Dermis microvascular lymphatic vessel endothelial cell (primary cell): ENCODE measurements at regions not wholly inside any gene's neighbourhood (a gene's known extent, or its start where the extent isn't known, plus 50 kb on each side); places are given as distances from the start of the nearest gene placed in this dataset.
"Not testable (repeated sequence)": the region's sequence is repeated elsewhere in the genome, so short reads cannot be mapped to it uniquely, and the experiment has no call there.

Experiments used
- DNase-seq, 2 donors: peaks; one replicate each; pipeline versions ENCODE4 v3.0.0 to v3.0.0-alpha.2; 2010; ENCODE audit warnings: low read depth in 2 of 2

DNA sequence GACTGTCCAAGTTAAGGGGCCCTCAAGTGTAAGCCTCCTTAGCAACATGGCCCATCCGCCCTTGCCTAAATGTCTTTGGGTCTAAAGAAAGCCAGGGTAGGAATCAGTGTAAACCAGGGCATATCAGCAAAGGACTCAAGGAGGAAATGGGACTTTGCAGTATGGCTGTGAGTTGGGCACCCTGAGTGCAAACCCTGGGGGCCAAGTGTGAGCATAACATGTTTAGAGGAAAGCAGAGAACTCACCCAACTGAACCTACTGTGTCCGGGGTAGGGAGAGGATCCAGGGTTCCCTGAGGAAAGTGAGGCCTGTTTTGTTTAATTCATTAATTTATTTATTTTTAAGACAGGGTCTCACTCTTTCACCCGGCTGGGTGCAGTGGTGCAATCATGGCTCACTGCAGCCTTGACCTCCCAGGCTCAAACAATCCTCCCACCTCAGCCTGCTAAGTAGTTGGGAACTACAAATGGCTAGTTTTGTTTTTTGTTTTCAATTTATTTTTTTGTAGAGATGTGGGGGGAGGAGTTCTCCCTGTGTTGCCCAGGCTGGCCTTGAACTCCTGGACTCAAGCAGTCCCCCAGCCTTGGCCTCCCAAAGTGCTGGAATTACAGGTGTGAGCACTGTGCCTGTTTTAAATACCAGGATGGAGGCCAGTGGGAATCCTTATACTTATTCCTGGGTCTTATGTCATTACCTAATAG, 51.0 kb upstream of the ACTR3 start:
- DNase-seq, result no peak

DNA sequence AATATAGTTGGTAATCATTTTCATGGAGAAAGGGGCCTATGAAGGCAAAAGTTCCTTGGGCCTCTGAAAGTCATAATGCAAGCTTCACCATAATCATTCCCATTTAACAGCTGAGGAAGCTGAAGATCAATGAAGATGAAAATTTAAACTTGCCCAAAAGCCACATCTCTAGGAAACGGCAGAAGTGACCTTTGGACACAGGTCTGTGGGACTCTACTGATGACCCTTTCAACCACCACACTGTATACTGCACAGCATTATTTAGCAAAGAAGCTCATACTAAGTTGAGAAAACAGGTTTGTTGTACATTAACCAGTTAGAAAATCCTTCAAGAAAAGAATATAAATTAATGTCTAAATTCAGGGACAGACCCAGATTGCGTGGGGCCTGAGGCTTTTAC, 51.6 kb upstream of the ACTR3 start:
- DNase-seq, result no peak

DNA sequence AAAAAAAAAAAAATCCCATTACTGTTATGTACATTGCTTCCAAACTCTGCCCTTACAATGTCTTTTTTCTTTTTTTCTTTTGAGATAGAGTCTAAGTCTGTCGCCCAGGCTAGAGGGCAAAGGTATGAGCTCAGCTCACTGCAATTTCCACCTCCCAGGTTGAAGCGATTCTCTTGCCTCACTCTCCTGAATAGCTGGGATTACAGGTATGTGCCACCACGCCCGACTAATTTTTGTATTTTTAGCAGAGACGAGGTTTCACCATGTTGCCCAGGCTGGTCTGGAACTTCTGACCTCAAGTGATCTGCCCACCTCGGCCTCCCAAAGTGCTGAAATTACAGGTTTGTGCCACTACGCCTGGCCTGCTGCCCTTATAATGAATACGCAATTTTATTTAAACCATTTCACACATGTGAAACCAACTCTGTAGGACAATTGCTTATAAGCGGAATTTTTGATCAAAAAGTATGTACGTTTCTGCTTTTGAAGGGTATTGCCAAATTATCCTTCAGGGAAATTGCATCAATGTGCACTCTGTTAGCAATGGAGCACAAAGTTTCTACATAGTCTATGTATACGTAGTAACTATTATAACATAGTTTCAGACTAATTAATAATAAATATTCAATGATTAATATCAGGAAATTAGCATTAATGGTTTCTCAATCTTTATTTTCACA, 55.7 kb upstream of the ACTR3 start:
- no peak for DNase-seq

DNA sequence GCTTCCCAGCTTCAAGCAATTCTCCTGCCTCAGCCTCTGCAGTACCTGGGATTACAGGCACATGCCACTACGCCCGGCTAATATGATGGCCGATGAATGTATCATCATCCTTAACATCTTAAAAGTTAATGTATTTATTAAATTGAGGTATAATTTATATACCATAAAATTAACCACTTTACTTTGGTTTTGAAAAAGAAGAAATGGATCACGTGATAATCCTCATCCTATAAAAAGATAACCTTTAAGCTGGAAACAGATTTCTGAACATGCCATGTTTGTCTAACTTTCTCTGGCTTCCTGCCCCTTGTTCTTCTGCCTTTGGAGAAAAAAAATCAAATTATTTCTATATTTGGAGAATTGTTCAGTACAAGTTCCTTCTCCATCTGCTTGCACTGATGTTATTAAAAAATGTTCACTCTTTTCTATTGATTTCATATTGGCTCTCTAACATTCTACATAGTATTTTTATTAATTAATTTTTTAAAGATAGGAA, 57.0 kb upstream of the ACTR3 start:
- DNase-seq, result no peak

DNA sequence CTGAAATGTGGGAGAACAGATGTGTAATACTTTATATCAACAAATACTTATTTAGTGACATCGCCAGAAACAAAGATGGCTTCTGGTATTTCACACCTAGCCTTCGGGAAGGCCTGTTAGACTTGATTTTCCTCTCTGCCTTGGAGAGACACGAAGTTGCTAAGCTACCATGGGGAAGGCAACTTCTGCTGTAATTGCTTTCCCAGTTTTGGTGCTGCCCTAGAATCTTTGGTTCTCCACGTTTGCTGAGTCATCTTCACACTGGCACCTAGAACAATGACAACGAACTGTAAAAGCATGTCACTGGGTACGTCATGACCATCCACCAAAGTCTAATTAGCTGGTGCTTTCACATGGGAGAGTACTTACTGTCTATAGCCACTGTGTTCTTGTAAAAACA, 58.7 kb upstream of the ACTR3 start:
- no peak for DNase-seq

DNA sequence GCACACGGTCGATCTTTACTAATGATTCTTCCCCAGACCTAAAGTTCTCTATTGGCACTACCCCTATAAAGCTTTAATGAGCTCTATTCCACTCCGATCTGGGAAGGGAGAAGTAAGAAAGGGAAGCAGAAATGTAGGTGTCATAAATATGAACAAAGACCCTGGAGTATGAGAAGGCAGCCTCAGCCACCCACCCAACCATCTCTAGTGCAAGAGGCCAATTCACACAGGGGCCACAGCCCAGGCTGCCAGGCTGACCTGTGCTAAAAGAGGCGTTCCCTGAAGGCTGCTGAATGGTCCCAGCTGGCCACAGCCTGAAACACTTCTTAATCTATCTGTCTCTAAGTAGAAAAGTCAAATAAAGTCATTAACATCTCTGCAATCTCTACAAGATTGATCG, 60.1 kb upstream of the ACTR3 start:
- DNase-seq, result no peak

DNA sequence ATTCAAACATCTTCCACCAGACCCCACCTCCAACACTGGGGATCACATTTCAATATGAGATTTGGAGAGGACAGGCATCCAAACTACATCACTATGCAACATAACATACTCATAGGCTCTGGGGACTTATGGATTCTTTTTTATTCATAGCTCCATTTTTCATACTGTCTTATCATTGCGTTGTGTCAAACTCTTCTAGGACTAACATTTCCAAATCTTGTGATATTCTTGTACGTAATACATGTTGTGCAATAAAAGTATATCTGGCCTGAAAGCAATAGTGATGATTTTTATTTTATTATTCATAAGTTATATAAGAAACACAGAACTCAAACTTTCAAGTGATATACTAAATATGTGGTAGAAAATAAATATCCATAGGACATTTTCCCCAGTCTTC, 60.6 kb upstream of the ACTR3 start:
- DNase-seq, result no peak

DNA sequence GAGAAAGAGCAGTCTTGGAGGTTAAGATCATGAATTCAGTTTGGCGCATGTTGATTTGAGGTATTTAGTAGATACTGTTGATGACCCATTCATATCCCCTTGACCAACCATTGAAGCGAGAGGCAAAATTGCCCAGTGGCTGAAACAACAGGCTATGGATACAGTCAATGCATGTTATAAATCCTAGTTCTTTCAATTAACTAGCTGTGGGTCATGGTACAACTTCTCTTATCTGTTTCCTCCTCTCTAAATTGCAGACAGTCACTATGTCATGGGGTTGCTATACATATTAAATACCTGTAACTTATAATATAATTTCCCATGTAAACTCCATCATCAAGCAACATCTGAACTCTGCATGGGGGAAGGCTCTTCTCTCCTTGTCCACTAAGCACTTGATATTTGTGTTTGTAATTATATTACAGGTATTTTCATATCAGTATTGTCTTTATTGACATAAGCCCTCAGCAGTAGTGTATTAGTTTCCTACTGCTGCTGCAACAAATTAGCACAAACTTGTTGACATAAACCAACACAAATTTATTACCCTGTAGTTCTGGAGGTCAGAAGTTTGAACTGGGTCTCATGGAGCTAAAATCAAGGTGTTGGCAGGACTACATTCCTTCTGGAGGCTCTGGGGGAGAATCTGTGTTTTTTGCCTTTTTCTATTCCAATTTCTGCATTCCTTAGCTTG, 61.7 kb upstream of the ACTR3 start:
- no peak for DNase-seq

DNA sequence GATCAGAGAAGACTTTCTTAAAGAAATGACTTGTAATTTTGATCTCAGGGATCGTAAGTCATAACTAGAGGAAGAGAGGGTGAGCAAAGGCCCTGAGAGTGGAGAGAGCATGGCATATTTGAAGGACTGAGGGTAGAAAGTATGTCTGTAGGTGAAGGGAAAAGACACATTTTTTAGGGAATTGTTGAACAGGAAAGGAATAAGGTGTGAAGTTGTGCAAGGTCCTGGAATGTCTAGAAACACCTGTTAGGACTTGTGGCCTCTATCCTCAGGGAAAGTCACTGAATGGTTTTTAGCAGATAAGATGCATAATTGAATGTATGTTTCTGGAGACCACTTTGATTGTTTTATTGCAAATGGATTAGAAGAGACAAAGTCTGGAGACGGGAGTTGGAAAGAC, 62.5 kb upstream of the ACTR3 start:
- DNase-seq, result no peak

DNA sequence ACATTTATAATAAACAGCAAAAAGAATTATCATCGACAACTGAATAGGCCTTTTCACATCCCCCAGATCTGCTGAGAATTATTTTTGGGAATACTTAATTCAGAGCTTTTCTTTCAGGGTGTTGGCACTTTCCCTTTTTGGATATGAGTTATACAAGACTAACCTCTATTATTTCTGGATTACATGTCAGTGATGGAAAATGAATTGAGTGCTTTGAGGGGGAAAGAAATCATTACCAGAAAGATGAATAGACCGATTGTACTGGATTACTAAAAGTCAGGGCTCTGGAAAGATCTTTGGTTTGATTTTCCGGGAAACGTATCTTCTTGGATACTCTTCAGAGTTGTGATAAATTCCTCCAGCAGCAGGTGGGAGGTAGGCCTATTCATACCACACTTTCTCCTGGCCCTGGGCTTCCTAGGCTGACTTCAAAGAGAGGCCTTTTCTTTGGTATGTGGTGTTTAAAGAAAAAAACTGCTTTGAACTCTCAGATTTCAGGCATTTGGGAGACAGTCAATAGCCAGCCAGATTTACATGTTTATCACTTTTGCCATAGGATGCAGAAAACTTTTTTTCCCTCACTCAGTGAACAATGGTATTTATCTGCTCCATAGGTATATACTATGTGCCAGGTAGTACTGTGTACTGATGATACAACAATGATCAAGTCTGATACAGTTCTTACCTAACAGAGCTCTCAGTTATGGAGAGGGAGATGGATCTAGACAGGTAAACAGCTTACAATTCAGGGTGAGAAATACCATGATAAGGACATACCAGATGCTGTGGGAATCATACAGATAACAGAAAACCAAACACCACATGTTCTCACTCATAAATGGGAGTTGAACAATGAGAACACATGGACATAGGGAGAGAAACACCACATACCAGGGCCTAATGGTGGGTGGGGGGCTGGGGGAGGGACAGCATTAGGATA, 63.3 kb upstream of the ACTR3 start:
- no peak for DNase-seq

DNA sequence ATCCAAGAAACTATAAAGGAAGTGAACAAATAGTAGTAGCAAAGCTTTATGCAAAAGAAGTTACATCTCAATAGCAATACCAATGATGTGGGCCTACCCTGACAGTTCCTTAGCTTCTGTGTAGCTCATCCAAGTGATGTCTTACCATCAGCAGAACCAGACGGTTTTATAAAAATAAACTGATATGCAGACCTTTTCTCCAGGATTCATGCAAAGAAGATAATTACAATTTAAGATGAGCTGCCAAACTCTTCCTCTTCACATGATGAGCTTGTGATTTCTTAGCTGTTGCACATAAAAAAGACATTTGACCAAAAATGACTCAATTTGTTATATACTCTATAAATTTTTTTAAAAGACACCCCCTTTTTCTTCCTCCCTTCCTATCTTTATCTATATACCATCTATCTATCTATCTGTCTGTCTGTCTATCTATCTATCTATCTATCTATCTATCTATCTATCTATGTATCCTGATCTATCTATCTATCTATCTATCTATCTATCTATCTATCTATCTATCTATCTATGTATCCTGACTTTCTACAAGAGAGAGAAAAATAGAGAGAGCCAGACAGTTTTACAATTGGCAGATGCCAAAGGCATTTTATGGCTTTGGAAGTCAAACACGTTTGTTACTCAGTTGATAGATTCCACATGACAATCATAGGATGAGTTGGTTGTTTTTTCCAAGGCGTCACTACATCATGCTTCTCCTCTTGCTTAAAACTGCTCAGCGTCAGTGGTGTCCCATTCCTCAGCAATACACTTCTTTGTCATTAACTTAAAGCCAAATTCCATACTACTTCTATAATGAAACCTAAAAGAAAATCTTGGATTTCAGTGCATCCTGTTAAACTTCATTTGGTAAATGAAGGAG, 65.9 kb upstream of the ACTR3 start:
- DNase-seq, result no peak

DNA sequence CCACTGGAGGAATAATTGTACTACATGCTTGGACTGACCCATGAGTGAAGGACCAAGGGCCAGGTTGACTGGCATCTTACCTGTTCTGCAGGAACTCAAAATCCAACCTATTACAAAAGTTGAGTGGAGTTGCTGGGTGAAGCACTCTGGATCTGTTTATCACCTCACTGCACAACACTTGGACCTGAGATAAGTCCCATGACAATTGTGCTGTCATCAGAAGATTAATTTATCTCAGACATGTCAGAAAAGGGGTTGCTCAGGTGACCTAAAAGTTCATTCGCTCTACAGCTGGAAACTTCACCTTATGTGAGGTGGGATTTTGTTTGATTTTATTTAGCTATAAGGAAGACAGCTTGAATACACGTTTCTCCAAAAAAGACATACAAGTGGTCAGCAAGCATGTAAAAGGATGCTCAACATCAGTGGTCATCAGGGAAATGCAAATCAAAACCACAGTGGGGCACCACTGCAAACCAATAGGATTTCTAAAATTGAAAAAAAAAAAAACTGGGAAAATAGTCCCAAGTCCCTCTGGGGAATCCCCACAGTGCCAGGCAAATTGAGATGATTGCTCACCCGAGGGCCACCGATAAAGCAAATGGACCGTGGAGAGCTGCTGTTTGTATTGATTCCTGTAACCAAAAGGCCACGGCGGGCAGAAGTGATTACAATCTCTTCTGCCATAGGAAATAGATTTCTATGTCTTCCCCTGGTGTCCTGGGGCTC, 65.8 kb upstream of the SLC35F5 start:
- no peak for DNase-seq

DNA sequence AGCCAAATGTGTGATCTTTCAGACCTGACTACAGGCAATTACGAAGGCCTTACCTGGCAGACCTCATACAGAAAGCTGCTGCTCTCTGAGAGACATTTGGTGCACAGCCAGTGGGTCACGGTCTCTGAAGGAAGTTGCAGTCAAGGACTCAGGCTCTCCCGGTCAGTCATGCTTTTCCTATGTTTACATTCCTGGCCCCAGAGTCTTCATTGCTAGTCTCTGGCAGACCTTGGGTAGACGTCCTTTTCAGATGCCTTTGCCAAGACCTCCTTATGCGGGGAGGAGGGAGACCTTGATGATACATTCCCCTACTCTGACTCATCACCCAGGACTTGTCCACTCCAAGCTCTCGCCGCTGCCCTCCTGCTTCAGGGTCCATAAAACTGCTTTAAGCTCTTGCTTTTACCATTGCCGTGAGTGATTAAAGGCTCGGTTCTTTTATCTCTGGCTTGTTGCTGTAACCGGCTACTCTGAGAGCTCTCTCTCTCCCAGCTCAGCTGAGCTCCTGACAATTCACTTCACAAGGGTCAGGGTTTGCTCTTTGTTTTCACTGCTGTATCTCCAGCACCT, 62.0 kb upstream of the SLC35F5 start:
- DNase-seq, result peak in 1 of 2 donors; percentile 83

DNA sequence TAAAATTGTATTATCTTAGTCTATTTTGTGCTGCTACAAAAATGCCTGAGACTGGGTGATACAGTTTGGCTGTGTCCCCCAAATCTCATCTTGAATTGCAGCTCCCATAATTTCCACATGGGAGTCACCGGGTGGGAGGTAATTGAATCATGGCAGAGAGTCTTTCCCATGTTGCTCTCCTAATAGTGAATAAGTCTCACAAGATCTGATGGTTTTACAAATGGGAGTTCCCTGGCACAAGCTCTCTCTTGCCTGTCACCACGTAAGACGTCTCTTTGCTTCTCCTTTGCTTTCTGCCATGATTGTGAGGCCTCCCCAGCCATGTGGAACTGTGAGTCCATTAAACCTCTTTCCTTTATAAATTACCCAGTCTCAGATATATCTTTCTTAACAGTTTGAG, 57.0 kb upstream of the SLC35F5 start:
- DNase-seq, result not testable (repeated sequence)

DNA sequence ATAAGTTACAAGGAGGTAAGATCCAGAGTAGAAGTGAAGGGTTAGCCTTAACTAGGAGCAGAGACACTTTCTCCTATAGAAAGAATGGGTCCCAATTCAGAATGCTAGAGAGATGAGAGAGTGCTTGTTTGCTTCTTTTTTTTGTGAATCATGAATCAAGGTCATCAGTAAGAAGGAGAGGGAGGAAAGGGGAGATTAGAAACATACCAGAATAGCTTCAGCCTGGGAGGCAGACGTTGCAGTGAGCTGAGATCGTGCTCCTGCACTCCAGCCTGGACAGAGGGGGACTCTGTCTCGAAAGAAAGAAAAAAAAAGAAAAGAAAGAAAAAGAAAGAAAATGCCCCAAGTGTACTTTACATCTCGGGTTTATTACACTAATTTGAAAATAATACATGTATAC, 55.8 kb upstream of the SLC35F5 start:
- no peak for DNase-seq

DNA sequence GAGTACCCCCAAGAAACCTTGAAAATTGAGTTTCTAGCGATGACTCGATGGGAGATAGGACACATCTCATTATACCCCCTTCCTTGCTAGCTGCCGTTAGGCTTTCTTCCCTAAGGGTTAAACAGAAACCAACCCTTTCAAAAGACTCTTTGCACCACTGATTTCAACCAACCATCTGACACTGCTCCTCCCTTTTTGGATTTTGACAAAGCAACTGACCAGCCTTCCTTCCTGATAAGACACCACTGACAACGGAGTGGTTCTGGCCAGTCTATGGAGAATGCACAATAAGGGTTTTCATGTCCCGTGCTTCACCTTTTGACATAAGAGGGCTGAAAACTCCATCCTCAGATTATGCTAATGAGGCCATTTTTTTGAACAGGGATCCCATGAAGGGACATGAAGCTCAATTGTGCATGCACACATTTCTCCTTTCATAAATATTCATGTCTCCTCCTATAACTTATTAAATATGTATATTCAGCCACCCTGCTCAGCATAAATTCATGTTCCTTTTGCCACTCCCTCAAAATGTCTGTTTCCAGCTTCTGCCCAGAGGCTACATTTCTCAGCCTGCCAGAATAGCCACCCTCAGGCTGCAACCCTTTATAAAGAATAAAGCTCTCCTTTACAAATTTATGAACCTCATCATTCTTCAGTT, 52.8 kb upstream of the SLC35F5 start:
- no peak for DNase-seq

DNA sequence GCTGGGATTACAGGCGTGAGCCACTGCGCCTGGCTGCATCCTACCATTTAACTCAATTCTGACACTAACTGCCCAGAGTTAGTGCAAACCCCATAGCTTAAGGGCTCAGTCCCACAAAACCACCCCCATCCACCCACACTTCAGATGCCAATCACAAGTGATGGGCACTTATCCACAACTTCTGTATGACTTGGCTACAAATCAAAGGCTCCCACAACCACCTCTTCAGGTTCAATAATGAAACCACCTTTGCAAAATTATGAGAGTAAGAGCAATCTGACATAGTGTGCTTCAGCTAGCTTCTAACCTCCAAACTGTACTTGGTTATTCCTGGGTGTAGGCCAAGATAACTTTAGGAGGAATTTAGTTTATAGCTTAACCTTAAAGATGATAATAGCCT, 51.3 kb upstream of the SLC35F5 start:
- DNase-seq, result no peak

DNA sequence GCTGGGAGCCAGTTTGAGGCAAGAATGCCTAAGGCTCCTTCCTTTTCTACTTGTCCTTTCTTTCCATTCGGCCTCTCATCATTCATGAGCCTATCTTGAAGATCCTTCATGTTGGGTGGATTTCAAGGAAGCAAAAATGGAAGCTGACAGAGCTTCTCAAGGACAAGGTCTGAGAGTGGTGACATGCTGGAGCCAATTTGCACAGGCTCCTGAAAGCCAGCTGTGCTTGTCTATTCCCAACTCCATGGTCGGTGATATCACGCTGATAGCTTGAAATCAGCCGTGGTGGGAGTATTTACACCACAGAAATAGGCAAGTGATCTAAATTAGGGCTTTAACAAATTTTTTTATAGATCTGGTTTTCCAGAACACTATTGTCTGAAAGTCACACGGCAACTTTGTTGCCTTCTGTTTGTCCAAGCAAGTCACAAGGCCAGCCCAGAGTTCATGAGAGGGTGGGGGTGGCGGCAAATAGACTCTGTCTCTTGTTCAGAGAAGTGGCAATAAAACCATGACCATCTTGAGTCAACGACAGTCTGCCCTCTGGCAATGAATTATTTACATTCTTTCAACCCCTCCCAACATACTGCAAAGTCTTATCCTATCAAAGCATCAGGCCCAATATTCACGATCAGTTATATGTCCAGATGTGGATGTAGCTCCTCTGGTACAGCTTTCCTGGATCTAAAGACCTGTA, 49.9 kb upstream of the SLC35F5 start:
- no peak for DNase-seq
